GM21528 (cell line): ENCODE measurements at regions not wholly inside any gene's neighbourhood (a gene's known extent, or its start where the extent isn't known, plus 50 kb on each side); places are given as distances from the start of the nearest gene placed in this dataset.

Experiments
- ATAC-seq: cut with Tn5 transposase; IDR thresholded peaks from one replicate; pipeline ENCODE4 v1.9.1; 2021; ENCODE audit warnings: mild to moderate bottlenecking, moderate library complexity; ENCODE audit not compliant: unreplicated experiment, low FRiP score

DNA sequence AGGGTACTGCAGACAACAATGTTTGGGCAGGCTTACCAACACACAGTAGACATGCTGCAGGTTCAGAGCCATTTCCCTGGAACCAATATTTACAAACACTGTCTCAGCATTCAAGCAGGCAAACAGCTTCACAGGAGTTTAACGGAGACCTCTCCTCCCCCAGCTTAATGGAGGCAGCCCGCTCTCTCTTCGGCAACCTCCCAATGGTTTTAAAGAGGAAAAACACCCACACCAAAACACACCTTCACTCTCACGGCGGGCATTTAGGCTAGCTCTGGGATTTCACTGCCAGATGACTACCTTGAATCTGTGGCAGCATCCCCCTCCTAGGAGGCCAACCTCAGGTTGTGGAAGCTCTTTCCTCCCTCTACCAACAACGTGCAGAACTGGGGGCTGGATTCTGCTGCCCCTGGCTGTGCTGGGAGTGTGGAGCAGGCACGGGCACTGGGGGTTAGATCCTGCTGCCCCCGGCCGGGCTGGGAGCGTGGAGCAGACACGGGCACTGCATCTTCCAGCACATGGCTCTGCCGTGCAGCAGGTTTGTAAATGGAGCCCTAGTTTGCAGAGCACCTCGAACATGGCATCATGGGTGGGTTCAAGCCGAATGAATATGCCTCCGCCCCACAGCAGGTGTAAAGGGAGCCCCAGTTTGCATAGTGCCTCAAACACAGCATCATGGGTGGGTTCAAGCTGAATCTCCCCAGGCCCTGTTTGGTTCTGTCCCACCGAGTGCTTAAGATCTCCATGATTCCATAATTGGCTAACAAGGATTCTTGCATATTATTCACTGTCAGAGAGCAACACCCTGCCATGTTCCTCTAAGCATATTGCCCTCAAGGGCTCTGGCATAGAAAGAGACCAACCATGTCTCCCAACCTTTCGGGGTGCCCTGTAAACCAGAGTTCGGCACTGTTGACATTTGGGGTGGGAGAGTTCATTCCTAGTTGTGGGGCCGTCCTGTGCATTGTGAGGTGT lies 86.4 kb downstream of the RBFOX3 start:
- ATAC-seq = no peak

DNA sequence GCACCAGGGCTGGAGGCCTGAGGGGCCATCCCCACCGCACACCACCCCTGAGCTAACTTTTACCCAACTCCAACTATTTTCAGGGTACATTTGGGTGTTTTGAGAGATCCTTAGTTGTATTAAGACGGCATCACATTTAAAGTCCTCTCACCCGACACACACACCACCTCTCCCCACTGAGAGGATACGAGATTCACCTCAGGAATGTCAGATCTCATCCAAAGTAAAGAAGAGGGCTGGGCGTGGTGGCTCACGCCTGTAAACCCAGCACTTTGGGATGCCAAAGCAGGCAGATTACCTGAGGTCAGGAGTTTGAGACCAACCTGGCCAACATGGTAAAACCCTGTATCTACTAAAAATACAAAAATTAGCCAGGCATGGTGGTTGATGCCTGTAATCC lies 88.4 kb downstream of the RBFOX3 start:
- no peak for ATAC-seq

DNA sequence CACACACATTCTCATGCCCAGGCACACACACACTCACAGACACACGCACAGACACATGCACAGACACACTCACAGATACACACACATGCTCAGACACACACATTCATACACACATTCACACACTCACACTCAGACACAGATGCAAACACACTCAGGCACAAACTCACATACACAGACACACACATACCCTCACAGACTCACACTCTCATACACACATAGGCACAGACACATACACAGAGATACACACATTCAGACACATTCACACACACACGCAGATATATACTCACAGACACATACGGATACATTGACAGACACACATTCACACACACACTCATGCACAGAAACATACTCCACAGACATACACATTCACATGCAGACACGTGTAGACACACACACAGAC lies 89.6 kb downstream of the RBFOX3 start:
- ATAC-seq = no peak

DNA sequence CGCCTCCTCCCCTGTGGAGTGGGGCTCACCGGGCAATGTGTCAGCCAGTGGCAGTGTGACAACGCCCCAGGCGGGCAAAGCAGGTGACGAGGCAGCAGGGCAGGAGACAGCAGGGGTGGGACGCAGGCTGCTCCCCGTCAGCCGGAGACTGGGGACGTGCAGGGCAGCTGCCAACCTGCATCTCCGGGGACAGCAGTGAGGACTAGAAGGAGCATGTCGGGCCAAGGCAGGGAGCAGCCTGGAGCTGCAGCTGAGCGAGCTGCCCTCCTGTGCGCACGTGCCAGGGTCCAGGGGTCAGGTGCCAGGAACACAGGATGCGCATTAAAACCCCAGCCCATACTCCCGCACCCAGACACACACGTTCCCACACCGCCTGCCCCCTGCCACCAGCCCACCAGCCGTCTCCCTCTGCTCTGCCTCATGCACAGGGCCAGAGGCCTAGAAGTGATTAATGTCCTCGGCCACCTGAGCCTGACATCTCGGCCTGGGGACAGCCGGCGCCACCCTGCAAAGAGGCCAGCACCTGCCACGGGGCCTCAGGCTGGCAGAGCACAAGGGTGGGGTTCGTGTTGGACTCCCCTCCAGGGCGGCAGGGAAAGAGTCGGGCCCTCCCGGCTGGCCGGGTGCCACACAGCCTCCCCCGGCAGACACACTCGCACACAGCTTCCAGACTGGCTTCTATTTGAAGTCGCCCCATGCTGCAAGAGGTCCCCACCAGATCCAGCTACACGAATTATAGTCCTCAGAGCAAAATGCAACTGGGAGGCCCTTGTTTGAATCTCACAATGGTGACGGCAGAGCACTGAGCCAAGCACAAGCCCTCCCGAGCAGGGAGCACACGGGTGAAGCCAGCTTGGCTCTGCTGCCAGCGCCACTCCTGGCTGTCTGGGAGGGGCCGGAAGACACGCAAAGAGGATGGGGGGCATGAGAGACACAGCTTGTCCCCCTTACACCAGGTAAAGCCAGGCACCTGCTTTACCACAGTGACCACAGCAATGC lies 90.4 kb downstream of the RBFOX3 start:
- ATAC-seq = no peak

DNA sequence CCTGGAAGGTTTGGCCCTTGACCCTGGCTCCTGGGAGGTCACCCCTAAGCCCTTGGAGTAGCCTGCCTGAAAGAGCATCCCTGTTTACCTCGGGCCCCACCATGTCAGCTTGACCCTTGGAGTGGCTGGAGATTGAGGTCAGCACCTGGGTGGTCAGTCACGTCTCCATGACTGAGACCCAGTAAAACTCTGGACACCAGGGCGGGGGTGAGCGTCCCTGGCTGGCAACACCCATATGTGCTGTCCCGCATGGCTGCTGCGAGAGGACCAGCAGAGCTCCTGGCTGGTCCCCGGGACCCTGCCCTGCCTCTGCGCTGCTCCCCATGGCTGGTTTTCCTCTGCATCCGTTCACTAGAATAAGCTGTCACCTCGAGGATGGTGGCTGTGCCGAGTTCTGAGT lies 91.2 kb downstream of the RBFOX3 start:
- no peak for ATAC-seq

DNA sequence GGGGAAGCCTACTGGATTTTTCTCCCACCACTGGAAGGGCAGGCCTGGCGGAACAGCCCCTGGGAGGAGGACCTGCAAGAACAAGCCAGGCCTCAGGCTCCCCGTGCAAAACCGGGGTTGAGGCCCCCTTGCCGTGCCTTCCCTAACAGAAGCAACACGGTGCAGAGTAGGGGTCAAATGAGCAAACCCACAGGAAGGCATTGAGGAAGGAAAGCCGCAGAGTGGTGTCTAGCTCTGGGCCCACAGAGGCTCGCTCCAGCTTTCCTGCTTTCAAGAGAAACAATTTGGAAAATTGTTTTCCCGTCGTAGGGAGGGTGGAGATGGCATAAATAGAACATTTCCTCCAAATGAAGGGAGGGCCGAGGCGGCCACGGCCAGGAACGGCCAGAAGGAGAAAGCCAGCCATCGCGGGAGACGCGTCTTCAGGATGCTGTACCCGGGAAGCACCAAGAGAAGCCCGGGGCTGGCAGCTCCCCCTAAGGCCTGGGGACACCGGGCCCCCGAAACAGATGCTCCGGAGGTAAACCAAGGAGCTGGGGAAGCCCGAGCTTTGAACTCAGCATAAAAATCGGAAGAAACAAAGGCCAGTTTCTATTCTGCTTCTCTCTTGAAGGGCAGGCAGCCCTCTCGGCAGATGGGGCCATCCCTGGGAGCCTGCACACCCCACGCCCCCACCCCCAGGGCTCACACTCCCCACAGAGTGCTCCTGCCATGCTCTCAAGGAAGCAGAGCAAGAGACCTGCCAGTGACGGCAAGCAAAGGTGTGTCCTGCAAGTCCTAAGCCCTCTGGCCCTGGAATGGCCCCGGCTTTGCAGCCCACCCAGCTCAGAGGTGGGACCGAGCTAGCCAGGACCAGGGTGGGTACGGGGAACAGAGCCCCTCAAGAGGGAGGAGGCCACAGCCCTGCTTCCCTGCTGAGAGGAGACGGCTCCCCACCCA lies 92.0 kb downstream of the RBFOX3 start:
- ATAC-seq = no peak

DNA sequence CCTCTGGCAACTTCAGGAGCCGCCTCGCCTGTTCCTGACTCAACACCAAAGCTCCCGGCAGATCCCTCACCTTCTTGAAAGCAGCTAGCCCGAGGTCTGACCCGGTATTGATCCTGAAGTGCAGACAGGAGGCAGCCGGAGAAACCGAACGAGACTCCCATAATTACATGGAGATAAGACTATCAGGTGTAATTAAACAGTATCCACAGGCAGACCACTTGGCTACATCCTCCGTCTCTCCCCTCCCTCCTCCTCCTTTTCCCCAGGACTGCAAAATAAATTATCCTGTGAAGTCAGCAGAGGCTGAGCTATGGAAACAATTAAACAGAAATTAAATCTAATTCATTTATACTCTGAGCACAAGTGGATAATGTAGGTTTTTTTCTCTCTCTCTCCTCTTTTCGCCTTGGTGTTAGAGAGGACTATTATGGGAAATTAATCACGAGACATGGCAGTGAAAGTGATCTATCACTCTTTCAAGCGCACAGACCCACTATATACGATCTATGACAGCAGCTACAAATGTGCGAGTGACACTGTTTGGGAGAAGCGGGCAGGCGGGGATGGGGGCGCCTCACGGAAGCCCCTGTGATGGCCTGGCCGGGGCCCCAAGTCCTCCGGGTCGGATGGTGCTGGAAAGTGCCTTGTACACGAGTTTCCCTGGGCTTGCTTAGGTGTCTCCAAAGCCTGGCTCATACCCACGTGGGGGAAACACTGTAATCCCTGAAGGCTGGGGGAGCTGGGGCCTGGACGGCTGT lies 92.8 kb downstream of the RBFOX3 start:
- ATAC-seq = no peak

DNA sequence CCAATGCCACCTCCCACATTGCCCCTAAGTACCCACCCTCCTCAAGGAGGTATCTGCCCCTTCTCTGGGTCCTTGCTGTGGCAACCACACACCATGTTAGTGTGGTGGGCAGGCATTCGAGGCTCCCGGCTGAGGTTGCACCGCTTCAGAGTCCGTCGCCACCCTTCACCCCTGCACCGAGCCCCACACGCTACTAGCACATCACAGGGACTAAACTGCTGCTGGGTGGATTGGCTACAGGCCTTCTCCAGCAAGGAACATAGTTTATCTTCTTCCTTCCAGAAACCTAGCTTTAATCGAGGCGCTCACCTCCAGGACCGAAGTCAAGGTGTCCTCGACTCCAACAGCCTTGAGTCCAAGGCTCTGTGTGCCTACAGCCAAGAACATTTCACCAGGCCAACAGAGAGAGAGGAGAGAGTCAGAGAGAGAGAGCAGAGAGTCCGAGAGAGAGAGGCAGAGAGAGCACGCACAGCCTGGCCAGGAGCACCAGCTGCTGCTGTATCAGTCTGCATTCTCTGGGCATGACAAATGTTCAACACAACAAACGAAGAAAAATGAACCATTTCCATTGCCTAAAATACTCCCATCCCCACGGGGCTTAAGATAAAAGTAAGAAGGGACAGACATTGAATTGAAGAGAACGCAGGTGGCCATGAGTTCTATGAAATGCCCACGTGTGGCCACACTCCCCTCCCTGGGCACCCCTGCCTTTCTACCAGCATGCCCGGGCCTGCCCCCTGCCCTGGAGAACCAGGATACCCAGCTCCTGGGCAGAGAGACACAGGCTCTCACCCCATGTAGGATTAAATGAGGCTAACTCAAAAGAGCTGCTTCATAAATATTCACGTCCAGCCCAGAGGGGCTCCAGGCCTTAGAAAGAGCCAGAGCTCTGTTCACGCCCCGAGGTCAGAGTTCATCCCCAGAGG lies 94.9 kb downstream of the RBFOX3 start:
- ATAC-seq = no peak

DNA sequence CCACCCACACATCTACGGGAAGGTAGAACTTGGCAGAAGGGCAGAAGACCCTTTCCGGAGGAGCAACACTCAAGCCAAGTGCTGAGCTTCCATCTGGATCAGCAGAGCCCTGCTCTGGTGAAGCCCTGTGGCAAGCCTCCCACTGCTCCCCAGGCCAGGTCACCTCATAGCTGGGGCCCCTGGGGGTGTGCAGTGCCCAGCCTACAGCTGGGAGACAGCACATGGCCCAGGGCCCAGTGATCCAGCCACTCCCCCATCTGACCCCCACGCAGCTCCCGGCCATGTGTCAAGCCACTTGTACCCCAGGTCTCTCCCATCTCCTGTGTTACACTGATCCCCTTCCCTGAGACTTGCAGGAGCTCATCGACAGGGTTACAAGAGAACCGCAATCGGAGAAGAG lies 95.7 kb downstream of the RBFOX3 start:
- no peak for ATAC-seq

DNA sequence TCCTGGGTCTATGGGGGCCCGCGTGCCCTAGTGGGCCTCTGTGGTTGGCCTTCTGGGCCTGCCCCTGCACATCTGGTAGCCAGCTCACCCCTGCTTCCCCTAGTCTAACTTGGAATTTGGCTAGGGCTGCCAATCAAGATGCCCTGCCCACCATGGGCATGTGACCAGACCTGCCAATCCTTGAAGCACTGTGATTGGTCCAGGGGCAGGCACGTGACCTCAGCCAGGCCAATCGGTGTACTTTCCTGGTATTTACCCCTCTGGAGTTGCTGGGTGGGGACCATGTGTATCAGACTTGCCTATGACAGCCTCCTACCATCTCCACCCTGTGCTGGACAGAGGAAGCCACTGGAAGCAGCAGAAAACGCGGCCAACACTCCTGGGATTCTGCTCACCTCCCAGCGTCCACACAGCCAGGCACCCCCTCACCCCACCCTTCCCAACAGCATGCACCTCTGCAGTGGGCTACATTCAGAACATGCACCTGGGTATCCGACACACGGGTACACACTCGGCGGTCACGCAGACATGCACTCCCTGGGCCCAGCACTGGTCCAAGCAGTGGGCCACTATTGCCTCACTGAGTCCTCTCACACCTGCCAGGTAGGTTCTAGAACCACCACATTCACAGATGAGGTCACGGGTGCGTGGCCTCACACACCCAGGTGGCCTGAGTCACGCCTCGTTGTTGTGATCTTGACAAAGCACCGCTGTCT lies 96.9 kb downstream of the RBFOX3 start:
- no peak for ATAC-seq

DNA sequence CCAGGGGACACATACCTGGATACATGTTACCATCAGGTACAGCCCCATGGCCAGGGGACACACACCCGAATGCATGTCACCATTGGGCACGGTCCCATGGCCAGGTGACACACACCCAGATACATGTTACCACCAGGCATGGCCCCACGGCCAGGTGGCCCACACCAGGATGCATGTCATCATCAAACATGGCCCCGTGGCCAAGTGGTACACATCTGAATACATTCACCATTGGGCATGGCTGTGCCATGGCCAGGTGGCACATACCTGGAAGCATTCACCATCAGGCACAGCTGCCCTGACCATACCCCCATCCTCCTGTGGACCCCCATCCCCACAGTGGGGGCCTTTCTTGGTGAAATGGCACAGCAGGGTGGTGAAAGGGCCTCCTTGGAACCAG lies 97.6 kb downstream of the RBFOX3 start:
- no peak for ATAC-seq

DNA sequence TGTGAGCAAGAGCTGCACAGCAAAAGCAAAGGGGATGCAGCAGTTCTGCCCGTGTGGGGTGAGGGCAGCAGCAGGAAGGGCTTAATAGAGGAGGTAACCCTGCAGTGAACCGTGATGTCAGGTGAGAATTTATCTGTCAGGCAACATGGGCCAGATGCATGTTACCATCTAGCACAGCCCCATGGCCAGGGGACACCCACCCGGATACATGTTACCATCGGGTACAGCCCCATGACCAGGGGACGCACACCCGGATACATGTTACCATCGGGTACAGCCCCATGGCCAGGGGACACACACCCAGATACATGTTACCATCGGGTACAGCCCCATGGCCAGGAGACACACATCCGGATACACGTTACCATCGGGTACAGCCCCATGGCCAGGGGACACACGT lies 99.4 kb downstream of the RBFOX3 start:
- ATAC-seq = no peak

DNA sequence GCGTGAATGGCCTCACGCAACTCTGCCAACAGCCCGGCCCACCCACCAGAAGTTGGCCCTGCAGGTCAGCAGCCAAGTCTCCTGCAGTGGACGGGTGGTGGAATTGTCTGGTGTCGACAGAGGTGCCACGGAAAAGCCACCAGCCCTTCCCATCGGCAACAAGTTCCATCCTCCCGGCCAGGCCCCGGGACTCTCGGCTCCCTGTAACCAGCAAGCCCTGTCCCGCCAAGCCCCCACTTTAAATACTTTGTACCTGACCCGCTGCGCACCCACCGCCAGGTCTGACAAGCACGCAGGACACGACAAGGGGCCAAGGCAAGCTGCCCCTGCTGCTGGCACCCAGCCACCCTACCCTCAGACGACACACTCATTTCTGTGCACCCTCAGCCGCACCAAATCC lies 100.8 kb downstream of the RBFOX3 start:
- ATAC-seq = no peak

DNA sequence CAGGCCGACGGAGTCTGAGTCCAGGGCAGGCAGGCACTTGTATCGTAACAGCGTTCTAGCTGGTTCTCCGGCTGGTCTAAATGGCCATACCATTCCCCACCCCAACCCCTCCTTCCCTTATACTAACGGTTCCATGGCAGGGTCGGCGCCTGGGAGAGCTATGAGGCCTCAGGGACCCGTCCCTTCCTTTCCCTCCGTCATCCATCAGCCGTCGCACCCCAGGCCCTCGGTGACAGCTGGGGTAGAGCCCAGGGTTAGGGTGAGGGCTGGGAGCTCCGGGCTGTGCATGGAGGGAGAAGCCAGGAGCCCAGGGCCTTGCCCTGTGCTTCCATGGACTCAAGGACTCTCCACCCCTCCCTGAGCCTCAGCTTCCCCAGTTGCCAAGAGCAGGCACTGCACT lies 101.4 kb downstream of the RBFOX3 start:
- no peak for ATAC-seq

DNA sequence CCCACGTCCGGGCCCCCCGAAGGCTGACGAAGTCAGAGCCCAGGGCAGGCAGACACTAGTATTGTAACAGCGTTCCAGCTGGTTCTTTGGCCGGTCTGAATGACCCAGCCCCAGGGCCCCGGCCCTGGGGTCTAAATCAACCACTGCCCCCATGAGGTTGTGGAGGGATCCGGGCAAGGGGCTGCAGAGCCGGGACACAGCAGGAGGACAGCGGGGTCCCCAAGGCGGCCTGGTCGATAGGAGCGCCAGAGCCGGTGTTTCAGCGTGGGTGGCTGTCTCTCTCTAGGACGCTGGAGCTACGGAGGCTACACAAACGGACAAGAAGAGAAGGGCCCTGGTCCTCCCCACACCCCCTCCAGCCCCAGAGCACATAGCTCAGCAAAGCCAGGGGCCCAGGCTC lies 101.8 kb downstream of the RBFOX3 start:
- ATAC-seq = no peak

DNA sequence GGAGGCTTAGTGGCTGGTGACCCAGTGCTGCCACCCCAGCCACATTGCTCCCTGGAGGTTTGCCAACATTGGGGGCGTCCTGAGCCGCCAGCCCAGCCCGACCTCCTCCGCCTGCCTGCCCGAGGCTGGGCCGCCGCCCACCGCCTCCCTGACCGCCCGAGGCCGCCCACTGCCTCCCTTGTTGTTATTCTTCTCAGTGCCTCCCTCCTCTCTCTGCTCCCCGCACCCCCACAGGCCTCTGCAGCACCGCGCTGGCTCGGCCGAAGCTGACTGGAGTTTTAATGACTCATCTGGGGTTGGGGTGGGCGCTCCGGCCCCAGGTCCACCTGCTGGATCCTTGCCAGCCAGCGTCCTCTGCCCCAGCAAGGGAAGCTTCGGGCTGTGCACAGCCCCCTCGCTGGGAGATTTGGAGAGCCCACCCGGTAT lies 102.5 kb downstream of the RBFOX3 start:
- ATAC-seq = no peak

DNA sequence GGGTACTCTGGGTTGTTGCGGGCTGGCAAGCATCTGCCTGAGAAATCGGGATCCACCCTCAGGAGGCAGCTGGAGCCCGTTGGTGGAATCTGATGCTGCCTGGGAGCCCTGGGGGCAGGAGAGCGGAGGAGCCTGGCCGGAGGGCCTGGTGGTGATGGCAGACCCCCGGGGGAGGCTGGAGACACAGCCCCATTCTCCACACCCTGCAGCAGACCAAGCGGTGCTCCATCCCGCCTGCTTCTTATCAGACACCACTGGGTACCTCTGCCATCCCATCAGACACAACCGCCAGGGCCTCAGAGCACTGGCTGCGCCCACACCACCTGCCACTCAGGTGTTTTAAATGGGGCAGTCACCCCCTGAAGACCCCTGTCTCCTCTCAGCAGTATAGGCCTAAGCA lies 103.9 kb downstream of the RBFOX3 start:
- ATAC-seq = no peak
